Adrenal gland (tissue), 5 donors: ENCODE measurements at regions not wholly inside any gene's neighbourhood (a gene's known extent, or its start where the extent isn't known, plus 50 kb on each side); places are given as distances from the start of the nearest gene placed in this dataset.

Source experiments
- POLR2A ChIP-seq, 2 donors: fragments of 450-650 bp; IDR thresholded peaks; one replicate each; pipeline ENCODE4 v1.6.1; 2017; ENCODE audit warnings: antibody characterized with exemption in 2 of 2, mild to moderate bottlenecking in 2 of 2, moderate library complexity in 1 of 2
- TF ChIP-seq, protein P1 (sequence below), 6 experiments: fragments of 450-650 bp in 4 of 6; fragments of 200-600 bp in 2 of 6; sonication (generic) in 1 of 6; IDR thresholded peaks; 1 replicate in 5 of 6; 2 replicates in 1 of 6; pipeline versions ENCODE4 v1.5.1 to v1.8.0; 2016 to 2021; ENCODE audit warnings: antibody characterized with exemption in 6 of 6, mild to moderate bottlenecking in 2 of 6, moderate library complexity in 1 of 6
- donor health status: DM: no; HTN: no; CAD: no.

DNA sequence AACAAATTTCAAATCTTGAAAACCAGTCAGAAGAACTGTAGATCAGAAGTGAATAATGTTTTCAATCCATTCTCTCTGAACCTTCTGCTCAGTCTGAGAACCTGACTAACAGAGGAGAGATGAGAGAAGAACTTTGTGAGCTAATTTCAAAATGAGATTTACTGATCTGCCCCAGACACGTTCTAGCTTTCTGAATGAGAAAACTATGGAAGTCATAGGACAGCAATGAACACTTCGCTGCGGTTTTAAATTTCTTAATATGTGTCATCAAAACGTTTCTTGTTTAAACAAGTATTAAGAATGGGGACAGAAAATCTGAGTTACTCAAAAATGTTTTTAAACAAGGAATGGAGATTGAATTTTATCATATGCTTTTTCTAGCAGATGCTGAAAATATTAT, 66.6 kb upstream of the FAR2 start:
- TF ChIP-seq, protein P1, sequence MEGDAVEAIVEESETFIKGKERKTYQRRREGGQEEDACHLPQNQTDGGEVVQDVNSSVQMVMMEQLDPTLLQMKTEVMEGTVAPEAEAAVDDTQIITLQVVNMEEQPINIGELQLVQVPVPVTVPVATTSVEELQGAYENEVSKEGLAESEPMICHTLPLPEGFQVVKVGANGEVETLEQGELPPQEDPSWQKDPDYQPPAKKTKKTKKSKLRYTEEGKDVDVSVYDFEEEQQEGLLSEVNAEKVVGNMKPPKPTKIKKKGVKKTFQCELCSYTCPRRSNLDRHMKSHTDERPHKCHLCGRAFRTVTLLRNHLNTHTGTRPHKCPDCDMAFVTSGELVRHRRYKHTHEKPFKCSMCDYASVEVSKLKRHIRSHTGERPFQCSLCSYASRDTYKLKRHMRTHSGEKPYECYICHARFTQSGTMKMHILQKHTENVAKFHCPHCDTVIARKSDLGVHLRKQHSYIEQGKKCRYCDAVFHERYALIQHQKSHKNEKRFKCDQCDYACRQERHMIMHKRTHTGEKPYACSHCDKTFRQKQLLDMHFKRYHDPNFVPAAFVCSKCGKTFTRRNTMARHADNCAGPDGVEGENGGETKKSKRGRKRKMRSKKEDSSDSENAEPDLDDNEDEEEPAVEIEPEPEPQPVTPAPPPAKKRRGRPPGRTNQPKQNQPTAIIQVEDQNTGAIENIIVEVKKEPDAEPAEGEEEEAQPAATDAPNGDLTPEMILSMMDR (IDR thresholded peaks at IDR 0.05), result no peak
- TF ChIP-seq POLR2A (IDR thresholded peaks at IDR 0.05), result no peak
